ENCODE measurements at regions not wholly inside any gene's neighbourhood (a gene's known extent, or its start where the extent isn't known, plus 50 kb on each side); places are given as distances from the start of the nearest gene placed in this dataset.

GRCh38 chr11:71098776-71099175, 153.6 kb downstream of the SHANK2 start:
- TF ChIP-seq CTCF (IDR thresholded peaks at IDR 0.05; ENCODE audit: borderline replicate concordance, extremely low read depth, low read length, poor library complexity, severe bottlenecking) (no peak), EZH2 (IDR thresholded peaks at IDR 0.05; ENCODE audit: borderline replicate concordance, low read depth, low read length, severe bottlenecking) (no peak)

All from DND-41 (cell line).